HEK293 (cell line): ENCODE measurements at regions not wholly inside any gene's neighbourhood (a gene's known extent, or its start where the extent isn't known, plus 50 kb on each side); places are given as distances from the start of the nearest gene placed in this dataset.

Source experiments
- CTCF ChIA-PET: fragments of 350-600 bp; formaldehyde crosslinking; extraction: SDS; loops from one replicate; lab custom pipeline; 2021; ENCODE audit warnings: antibody characterized with exemption; lab: Yijun Ruan, JAX
- POLR2A ChIA-PET: fragments of 300-600 bp; formaldehyde crosslinking; extraction: SDS; loops from one replicate; lab custom pipeline; 2020; ENCODE audit warnings: antibody characterized with exemption, inconsistent platforms; lab: Yijun Ruan, JAX
- H3K27ac ChIP-seq: fragments of 200-500 bp; sonication (Bioruptor generic); 2 replicates; pipeline ENCODE4 v1.5.1; 2014; ENCODE audit warnings: low read depth, low read length, control low read depth, inconsistent platforms; ENCODE audit errors: extremely low read depth
- H3K36me3 ChIP-seq, 2 experiments: fragments of 200-500 bp in 1 of 2; sonication (Bioruptor generic) in 1 of 2; 1 replicate in 1 of 2; 2 replicates in 1 of 2; pipeline ENCODE4 v1.5.1; 2014 to 2017; ENCODE audit warnings: inconsistent platforms in 2 of 2, low read length in 2 of 2; ENCODE audit not compliant: control insufficient read depth in 2 of 2, insufficient read depth in 1 of 2
- H3K4me1 ChIP-seq: fragments of 200-500 bp; sonication (Bioruptor generic); 2 replicates; pipeline ENCODE4 v1.5.1; 2014; ENCODE audit warnings: mild to moderate bottlenecking, low read length, inconsistent platforms; ENCODE audit not compliant: control insufficient read depth, insufficient read depth
- H3K4me3 ChIP-seq: 2 replicates; pipeline ENCODE4 v1.5.1; 2011; ENCODE audit warnings: low read depth, mild to moderate bottlenecking, control low read depth, low read length, moderate library complexity
- H3K9me3 ChIP-seq: fragments of 200-500 bp; sonication (Bioruptor generic); 2 replicates; pipeline ENCODE4 v1.5.1; 2014; ENCODE audit warnings: low read depth, low read length, inconsistent platforms; ENCODE audit not compliant: control insufficient read depth, insufficient read depth
- ELK4 ChIP-seq: IDR thresholded peaks from 2 replicates; pipeline ENCODE4 v1.6.1; 2011; ENCODE audit warnings: mild to moderate bottlenecking, low read depth, low read length, borderline replicate concordance
- KLF16 ChIP-seq: fragments of 450-650 bp; formaldehyde crosslinking; IDR thresholded peaks from 2 replicates; pipeline ENCODE4 v1.5.1; 2017; ENCODE audit warnings: missing biosample characterization, missing genetic modification characterization
- MEIS1 ChIP-seq: sonication (generic); formaldehyde crosslinking; IDR thresholded peaks from 2 replicates; pipeline ENCODE4 v1.8.1; 2022; ENCODE audit warnings: missing genetic modification reagents, mild to moderate bottlenecking, borderline replicate concordance
- SCRT1 ChIP-seq: fragments of 450-650 bp; formaldehyde crosslinking; IDR thresholded peaks from 2 replicates; pipeline ENCODE4 v1.5.1; 2016; ENCODE audit warnings: missing biosample characterization, missing genetic modification characterization, borderline replicate concordance
- ZBTB11 ChIP-seq: fragments of 450-650 bp; formaldehyde crosslinking; conservative IDR thresholded peaks from 2 replicates; pipeline ENCODE4 v1.5.1; 2016; ENCODE audit warnings: low read depth, missing biosample characterization, missing genetic modification characterization
- ZBTB21 ChIP-seq: fragments of 450-650 bp; formaldehyde crosslinking; IDR thresholded peaks from 2 replicates; pipeline ENCODE4 v1.5.1; 2017; ENCODE audit warnings: missing biosample characterization, missing genetic modification characterization
- ZFP37 ChIP-seq: fragments of 450-650 bp; formaldehyde crosslinking; IDR thresholded peaks from 2 replicates; pipeline ENCODE4 v1.5.1; 2016; ENCODE audit warnings: missing biosample characterization, missing genetic modification characterization
- ZNF114 ChIP-seq: fragments of 450-650 bp; formaldehyde crosslinking; IDR thresholded peaks from 2 replicates; pipeline ENCODE4 v1.5.0; 2017; ENCODE audit warnings: missing biosample characterization, missing genetic modification characterization
- ZNF133 ChIP-seq: fragments of 450-650 bp; formaldehyde crosslinking; IDR thresholded peaks from 2 replicates; pipeline ENCODE4 v1.5.1; 2016; ENCODE audit warnings: missing biosample characterization, missing genetic modification characterization
- ZNF146 ChIP-seq: fragments of 450-650 bp; formaldehyde crosslinking; IDR thresholded peaks from 2 replicates; pipeline ENCODE4 v1.5.1; 2016; ENCODE audit warnings: missing biosample characterization, missing genetic modification characterization
- ZNF148 ChIP-seq: fragments of 450-650 bp; formaldehyde crosslinking; IDR thresholded peaks from 2 replicates; pipeline ENCODE4 v1.5.0; 2017; ENCODE audit warnings: missing biosample characterization, missing genetic modification characterization, borderline replicate concordance
- ZNF2 ChIP-seq: fragments of 450-650 bp; formaldehyde crosslinking; IDR thresholded peaks from 2 replicates; pipeline ENCODE4 v1.5.1; 2016; ENCODE audit warnings: missing biosample characterization, missing genetic modification characterization
- ZNF26 ChIP-seq: fragments of 450-650 bp; formaldehyde crosslinking; IDR thresholded peaks from 2 replicates; pipeline ENCODE4 v1.5.1; 2016; ENCODE audit warnings: missing biosample characterization, missing genetic modification characterization
- ZNF302 ChIP-seq: fragments of 450-650 bp; formaldehyde crosslinking; IDR thresholded peaks from 2 replicates; pipeline ENCODE4 v1.5.1; 2016; ENCODE audit warnings: missing biosample characterization, missing genetic modification characterization, low read depth
- ZNF501 ChIP-seq: fragments of 450-650 bp; formaldehyde crosslinking; IDR thresholded peaks from 2 replicates; pipeline ENCODE4 v1.5.1; 2016; ENCODE audit warnings: missing biosample characterization, missing genetic modification characterization
- ZNF560 ChIP-seq: fragments of 450-650 bp; formaldehyde crosslinking; IDR thresholded peaks from 2 replicates; pipeline ENCODE4 v1.5.1; 2017; ENCODE audit warnings: missing biosample characterization, missing genetic modification characterization, borderline replicate concordance
- ZNF571 ChIP-seq: fragments of 450-650 bp; formaldehyde crosslinking; IDR thresholded peaks from 2 replicates; pipeline ENCODE4 v1.5.0; 2017; ENCODE audit warnings: missing biosample characterization, missing genetic modification characterization
- ZNF660 ChIP-seq: fragments of 450-650 bp; IDR thresholded peaks from 2 replicates; pipeline ENCODE4 v1.5.1; 2018; ENCODE audit warnings: missing biosample characterization, mild to moderate bottlenecking, missing genetic modification characterization
- ZNF692 ChIP-seq: fragments of 450-650 bp; formaldehyde crosslinking; IDR thresholded peaks from 2 replicates; pipeline ENCODE4 v1.5.1; 2016; ENCODE audit warnings: missing biosample characterization, missing genetic modification characterization

GRCh38 chr9:16246785-16247184, 623.7 kb downstream of the BNC2 start:
- no peak overlapping the region for H3K27ac ChIP-seq
- H3K9me3 ChIP-seq: no peaks in the 10 kb centered on the region
- POLR2A ChIA-PET: no interaction called here
- TF ChIP-seq ZNF148 (tag by site-specific recombination) (no peak), ZNF2 (tag by site-specific recombination) (no peak), ZNF660 (tag by site-specific recombination) (no peak), ZNF501 (no peak), ZNF302 (tag by site-specific recombination) (no peak), ZNF692 (tag by site-specific recombination) (no peak), MEIS1 (CRISPR knock-in tag) (no peak), ZNF560 (tag by site-specific recombination) (no peak), ZFP37 (no peak), ZNF146 (no peak), ZNF26 (tag by site-specific recombination) (no peak), ZNF571 (tag by site-specific recombination) (no peak), ZBTB21 (tag by site-specific recombination) (no peak), ZNF133 (tag by site-specific recombination) (no peak), ELK4 (no peak), KLF16 (tag by site-specific recombination) (no peak), SCRT1 (tag by site-specific recombination) (no peak)
- no peaks in the 10 kb centered on the region for H3K36me3 ChIP-seq
- H3K4me3 ChIP-seq: no peak overlapping the region
- CTCF ChIA-PET: no interaction called here
- H3K4me1 ChIP-seq: no peaks in the 10 kb centered on the region

GRCh38 chr9:16247188-16247875, 623.1 kb downstream of the BNC2 start:
- ChIA-PET POLR2A (no interaction called here), CTCF (no interaction called here)
- no peak for TF ChIP-seq ZNF114 (tag by site-specific recombination)
- TF ChIP-seq ZBTB11 (tag by site-specific recombination): no peak
- Histone ChIP-seq H3K27ac (no peak overlapping the region), H3K36me3 (no peaks in the 10 kb centered on the region), H3K4me3 (no peak overlapping the region), H3K4me1 (no peaks in the 10 kb centered on the region), H3K9me3 (no peaks in the 10 kb centered on the region)
